Heart left ventricle (tissue), 16 donors: ENCODE measurements at regions not wholly inside any gene's neighbourhood (a gene's known extent, or its start where the extent isn't known, plus 50 kb on each side); places are given as distances from the start of the nearest gene placed in this dataset.

ENCODE experiments used
- ATAC-seq, 4 donors: fragments of 200-7000 bp; cut with Tn5 transposase; one replicate each; pipeline ENCODE4 v1.9.1; 2020 to 2022; ENCODE audit warnings: moderate library complexity in 4 of 4, mild to moderate bottlenecking in 3 of 4, moderate number of reproducible peaks in 1 of 4
- DNase-seq, 5 donors: peaks; one replicate each; pipeline ENCODE4 v3.0.0-alpha.2; 2020
- H3K27ac ChIP-seq, 12 donors: fragments of 200-600 bp; sonication (generic) in 4 of 12; one replicate each; pipeline versions ENCODE4 v1.5.0 to v1.8.0; 2016 to 2022; ENCODE audit warnings: mild to moderate bottlenecking in 2 of 12
- H3K27me3 ChIP-seq, 9 donors: fragments of 200-600 bp; sonication (generic) in 2 of 9; one replicate each; pipeline versions ENCODE4 v1.5.1 to v1.8.0; 2016 to 2022; ENCODE audit warnings: mild to moderate bottlenecking in 3 of 9
- H3K36me3 ChIP-seq, 9 donors: fragments of 200-600 bp; sonication (generic) in 2 of 9; one replicate each; pipeline versions ENCODE4 v1.5.0 to v1.8.0; 2018 to 2022; ENCODE audit warnings: mild to moderate bottlenecking in 2 of 9
- H3K4me1 ChIP-seq, 12 donors: fragments of 200-600 bp; sonication (generic) in 4 of 12; one replicate each; pipeline versions ENCODE4 v1.5.0 to v1.8.0; 2016 to 2022; ENCODE audit warnings: mild to moderate bottlenecking in 3 of 12
- H3K4me3 ChIP-seq, 12 donors: fragments of 200-600 bp; sonication (generic) in 4 of 12; one replicate each; pipeline versions ENCODE4 v1.5.0 to v1.8.0; 2017 to 2022; ENCODE audit warnings: mild to moderate bottlenecking in 9 of 12, moderate library complexity in 4 of 12
- H3K9me3 ChIP-seq, 12 donors: fragments of 200-600 bp; sonication (generic) in 4 of 12; one replicate each; pipeline versions ENCODE4 v1.5.0 to v1.8.0; 2016 to 2022; ENCODE audit warnings: mild to moderate bottlenecking in 1 of 12
- POLR2A ChIP-seq, 2 donors: fragments of 450-650 bp; IDR thresholded peaks; one replicate each; pipeline ENCODE4 v1.6.1; 2017; ENCODE audit warnings: antibody characterized with exemption in 2 of 2, mild to moderate bottlenecking in 2 of 2, moderate library complexity in 2 of 2
- WGBS, 4 donors: extraction: QIAGEN DNeasy Blood & Tissue Kit in 2 of 4; methylation state at CpG; one replicate each; pipeline versions ENCODE4 v1.1.5 to v1.1.7; 2013 to 2018; 5-methylcytosine and 5-hydroxymethylcytosine counted together
- intact Hi-C, 10 donors: fragments of 100-400 bp; cut with DNase I; formaldehyde crosslinking; loops; one replicate each; pipeline versions ENCODE4 v1.11.1 to v1.14.2; 2022
- TF ChIP-seq, protein P1 (sequence below), 12 donors: fragments of 200-600 bp; sonication (generic) in 4 of 12; IDR thresholded peaks; one replicate each; pipeline versions ENCODE4 v1.5.0 to v1.8.0; 2018 to 2022; ENCODE audit warnings: antibody characterized with exemption in 12 of 12, mild to moderate bottlenecking in 5 of 12
- donor health status: ischemic (EF 13 %, LVEDD 7.1; RV severe dilation, severe dysfunction).
- donor health status: healthy with polysubstance abuse.
- donor health status: DM: no; HTN: yes; CAD: no.
- donor health status: DM: no; HTN: no; CAD: no.
- donor health status: ischemic (EF 25% LVEDD 6.9; RV normal size, moderate dysfunction).
- donor health status: ischemic (EF 25% LVEDD 5.7; RV mildly dilated, moderate dysfunction).
- donor health status: healthy.
- donor health status: DM: yes; HTN: yes; CAD: no.
- donor health status: ischemic (EF 35%, LVEDD 5.7; RV mildly dilated, moderate dysfunction).
- donor health status: nonischemic (EF 11% LVEDD 7.7; RV severe dilation, severe dysfunction).
- donor health status: DM: yes; HTN: yes; CAD: no.
- donor health status: PGD.
- donor health status: ischemic (EF 29% LVEDD 5.4; RV normal size, mild dysfunction).
- donor health status: nonischemic (EF 23%, LVEDD 6.1; RV moderate dilation, normal function).

- no peak for TF ChIP-seq POLR2A (IDR thresholded peaks at IDR 0.05)
- TF ChIP-seq, protein P1, sequence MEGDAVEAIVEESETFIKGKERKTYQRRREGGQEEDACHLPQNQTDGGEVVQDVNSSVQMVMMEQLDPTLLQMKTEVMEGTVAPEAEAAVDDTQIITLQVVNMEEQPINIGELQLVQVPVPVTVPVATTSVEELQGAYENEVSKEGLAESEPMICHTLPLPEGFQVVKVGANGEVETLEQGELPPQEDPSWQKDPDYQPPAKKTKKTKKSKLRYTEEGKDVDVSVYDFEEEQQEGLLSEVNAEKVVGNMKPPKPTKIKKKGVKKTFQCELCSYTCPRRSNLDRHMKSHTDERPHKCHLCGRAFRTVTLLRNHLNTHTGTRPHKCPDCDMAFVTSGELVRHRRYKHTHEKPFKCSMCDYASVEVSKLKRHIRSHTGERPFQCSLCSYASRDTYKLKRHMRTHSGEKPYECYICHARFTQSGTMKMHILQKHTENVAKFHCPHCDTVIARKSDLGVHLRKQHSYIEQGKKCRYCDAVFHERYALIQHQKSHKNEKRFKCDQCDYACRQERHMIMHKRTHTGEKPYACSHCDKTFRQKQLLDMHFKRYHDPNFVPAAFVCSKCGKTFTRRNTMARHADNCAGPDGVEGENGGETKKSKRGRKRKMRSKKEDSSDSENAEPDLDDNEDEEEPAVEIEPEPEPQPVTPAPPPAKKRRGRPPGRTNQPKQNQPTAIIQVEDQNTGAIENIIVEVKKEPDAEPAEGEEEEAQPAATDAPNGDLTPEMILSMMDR (IDR thresholded peaks at IDR 0.05), result no peak
- 90 to 93% (median 90%) methylated on average over 5 of the region's 5 CpGs for WGBS, 4 donors
- intact Hi-C loops, result loop anchor here in 3 of 10 donors (10.0 kb wide), 2 partner anchors 884 to 1054 kb away; partner anchors contain the start of gene THBS1 (in 1 of the 3)
- Histone ChIP-seq H3K27me3 (peaks cover 0 to 11% (median 0%) of the 10 kb centered on the region in 9 donors), H3K4me1 (peaks cover 0 to 5% (median 0%) of the 10 kb centered on the region in 12 donors), H3K9me3 (no peaks in the 10 kb centered on the region), H3K27ac (no peak overlapping the region), H3K36me3 (no peaks in the 10 kb centered on the region), H3K4me3 (no peak overlapping the region)
- DNase-seq (no peak), ATAC-seq (no peak)
These were observed 136.5 kb upstream of the RASGRP1 start for GRCh38 chr15:38701149-38701548.

DNA sequence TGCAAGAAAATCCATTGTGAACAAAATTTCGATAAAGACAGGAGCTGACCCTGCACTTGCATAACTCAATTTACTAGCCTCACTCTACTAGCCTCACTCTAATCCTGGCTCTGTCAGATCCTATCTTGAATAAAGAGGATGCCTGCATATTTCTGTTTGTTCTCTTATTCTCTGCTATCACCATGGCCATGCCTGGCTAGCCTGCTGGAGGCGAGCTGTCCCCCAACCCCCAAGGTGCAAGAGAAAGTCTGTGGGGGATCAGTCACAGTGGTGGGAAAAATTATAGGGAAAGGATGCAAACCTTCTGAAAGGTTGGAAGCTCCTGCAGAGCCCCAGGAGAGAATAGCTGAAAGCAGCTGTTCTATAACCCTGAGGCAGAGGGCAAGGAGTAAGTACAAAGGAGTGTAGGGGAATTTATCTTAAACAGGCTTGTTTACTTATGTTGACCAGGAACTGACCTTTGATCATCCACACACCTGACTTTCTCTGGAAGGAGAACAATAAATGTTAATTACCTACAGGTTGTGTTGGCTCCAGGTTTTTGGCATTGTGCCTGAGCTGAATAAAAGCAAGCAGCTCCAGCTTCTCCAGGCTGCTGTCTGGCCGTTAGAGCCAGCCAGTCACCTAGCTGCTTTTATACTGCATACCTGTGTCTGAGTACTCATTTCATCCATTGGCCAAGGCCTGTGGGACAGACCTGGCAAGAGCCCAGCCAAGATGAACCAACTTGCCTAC is 137.7 kb upstream of the RASGRP1 start:
- peaks cover 0 to 16% (median 0%) of the 10 kb centered on the region in 9 donors for H3K27me3 ChIP-seq
- TF ChIP-seq, protein P1 (IDR thresholded peaks at IDR 0.05), result no peak
- TF ChIP-seq POLR2A (IDR thresholded peaks at IDR 0.05), result no peak
- no peaks in the 10 kb centered on the region for H3K4me1 ChIP-seq
- intact Hi-C loops, result loop anchor here in 3 of 10 donors (10.0 kb wide), 2 partner anchors 882 to 1052 kb away; partner anchors contain the start of gene THBS1 (in 1 of the 3)
- 53 to 66% (median 62%) methylated on average over 3 of the region's 3 CpGs for WGBS, 4 donors
- no peaks in the 10 kb centered on the region for H3K9me3 ChIP-seq
- no peak for DNase-seq
- ATAC-seq, result no peak
- H3K27ac ChIP-seq, result no peak overlapping the region
- H3K36me3 ChIP-seq, result no peaks in the 10 kb centered on the region
- no peak overlapping the region for H3K4me3 ChIP-seq

DNA sequence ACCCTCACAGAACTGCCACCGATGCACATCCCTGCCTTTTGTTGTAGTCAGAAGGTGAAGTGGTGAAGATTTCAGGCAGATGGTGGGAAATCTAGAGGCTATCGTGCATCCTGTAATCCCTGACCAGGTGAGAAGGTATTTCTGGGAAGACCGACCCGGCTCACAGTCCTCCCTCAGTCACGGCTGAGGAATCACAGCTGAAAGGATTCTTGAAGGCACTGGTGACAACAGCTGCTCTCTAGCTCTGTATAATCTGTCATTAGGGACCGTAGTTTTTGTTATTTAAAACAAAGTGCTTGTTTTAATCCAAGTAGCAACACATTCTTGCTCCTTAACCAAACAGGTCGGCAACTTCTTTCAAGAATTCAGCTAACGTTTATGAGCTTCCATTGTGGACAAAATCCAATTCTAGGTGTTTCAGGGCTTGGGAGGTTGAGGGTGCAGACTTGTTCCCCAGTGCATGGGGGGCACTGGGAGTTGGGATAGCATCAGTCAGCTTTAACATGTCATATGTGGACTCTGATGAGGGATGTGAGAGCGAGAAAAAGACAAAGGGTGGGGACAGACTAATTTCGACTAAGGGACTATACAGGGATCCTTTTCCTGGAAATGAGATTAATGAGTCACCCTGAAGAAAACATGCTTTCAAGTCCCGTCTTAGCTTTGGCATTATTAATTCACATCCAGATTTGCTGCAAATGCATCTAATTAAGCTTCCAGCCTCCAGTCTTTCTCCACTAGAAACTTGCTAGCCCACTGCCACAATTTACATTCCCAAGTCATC is 141.0 kb upstream of the RASGRP1 start:
- Histone ChIP-seq H3K4me1 (peaks cover 0 to 3% (median 0%) of the 10 kb centered on the region in 12 donors), H3K27ac (no peak overlapping the region), H3K27me3 (peaks cover 0 to 16% (median 0%) of the 10 kb centered on the region in 9 donors), H3K9me3 (no peaks in the 10 kb centered on the region), H3K36me3 (no peaks in the 10 kb centered on the region), H3K4me3 (no peak overlapping the region)
- 47 to 56% (median 52%) methylated on average over 11 of the region's 11 CpGs for WGBS, 4 donors
- intact Hi-C loops, result loop anchor here (5.0 to 10.0 kb wide), 5 partner anchors 877 to 1052 kb away; partner anchors contain the start of gene THBS1 (in 5 of the 10)
- ATAC-seq (no peak), DNase-seq (no peak)
- no peak for TF ChIP-seq POLR2A (IDR thresholded peaks at IDR 0.05)
- TF ChIP-seq, protein P1 (IDR thresholded peaks at IDR 0.05), result no peak

DNA sequence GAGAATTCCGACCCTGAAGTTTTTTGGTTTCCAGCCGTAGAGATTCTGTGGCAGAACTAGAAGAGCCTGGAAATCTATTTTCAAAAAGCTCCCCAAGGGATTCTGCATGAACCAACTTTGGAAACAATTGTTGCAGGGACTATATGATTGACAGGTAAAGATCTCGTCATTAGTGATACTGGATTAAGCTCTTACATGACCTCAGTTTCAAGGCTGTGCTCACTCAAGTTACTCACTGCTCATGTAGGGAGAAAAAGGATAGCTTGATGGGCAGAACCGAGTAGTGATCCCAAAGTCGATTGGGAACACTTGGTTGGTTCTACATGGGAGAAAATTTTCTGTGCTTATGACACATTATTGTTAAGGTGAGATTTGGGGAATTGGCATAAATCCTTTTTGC is 142.3 kb upstream of the RASGRP1 start:
- 65 to 76% (median 69%) methylated on average over 5 of the region's 5 CpGs for WGBS, 4 donors
- intact Hi-C loops, result loop anchor here (5.0 to 10.0 kb wide), 5 partner anchors 875 to 1050 kb away; partner anchors contain the start of gene THBS1 (in 5 of the 10)
- ATAC-seq, result no peak

More for the DNA sequence above, 142.3 kb upstream of the RASGRP1 start:
- peaks cover 0 to 16% (median 0%) of the 10 kb centered on the region in 9 donors for H3K27me3 ChIP-seq
- H3K36me3 ChIP-seq, result no peaks in the 10 kb centered on the region
- no peak for DNase-seq
- H3K9me3 ChIP-seq, result no peaks in the 10 kb centered on the region
- H3K27ac ChIP-seq, result no peak overlapping the region
- TF ChIP-seq, protein P1 (IDR thresholded peaks at IDR 0.05), result no peak
- TF ChIP-seq POLR2A (IDR thresholded peaks at IDR 0.05), result no peak
- no peak overlapping the region for H3K4me3 ChIP-seq
- peaks cover 0 to 3% (median 0%) of the 10 kb centered on the region in 12 donors for H3K4me1 ChIP-seq
